H1 (cell line): ENCODE measurements at regions not wholly inside any gene's neighbourhood (a gene's known extent, or its start where the extent isn't known, plus 50 kb on each side); places are given as distances from the start of the nearest gene placed in this dataset.

ENCODE experiments used
- ASH2L ChIP-seq: fragments of 200-600, 300-600 bp; sonication (generic); IDR thresholded peaks from one replicate; pipeline ENCODE4 v1.7.1; 2017; ENCODE audit warnings: low read length
- CBX8 ChIP-seq: fragments of 300-800, 300-1000 bp; sonication (generic); IDR thresholded peaks from 2 replicates; pipeline ENCODE4 v1.7.1; 2016; ENCODE audit warnings: low read depth, low read length, borderline replicate concordance
- EGR1 ChIP-seq: IDR thresholded peaks from 2 replicates; pipeline ENCODE4 v1.6.1; 2011; ENCODE audit warnings: low read depth, low read length, borderline replicate concordance
- FOSL1 ChIP-seq: IDR thresholded peaks from 2 replicates; pipeline ENCODE4 v1.6.1; 2011; ENCODE audit warnings: mild to moderate bottlenecking, low read depth, low read length, moderate library complexity; ENCODE audit not compliant: insufficient read depth
- NANOG ChIP-seq: IDR thresholded peaks from 2 replicates; pipeline ENCODE4 v1.6.1; 2011; ENCODE audit warnings: low read length, low read depth, mild to moderate bottlenecking, inconsistent platforms; ENCODE audit not compliant: insufficient read depth, poor library complexity, severe bottlenecking
- SP2 ChIP-seq: IDR thresholded peaks from 2 replicates; pipeline ENCODE4 v1.6.1; 2012; ENCODE audit warnings: mild to moderate bottlenecking, low read length, inconsistent platforms
- SP4 ChIP-seq: IDR thresholded peaks from 2 replicates; pipeline ENCODE4 v1.6.1; 2012; ENCODE audit warnings: low read length, inconsistent platforms
- TAF1 ChIP-seq: IDR thresholded peaks from 2 replicates; pipeline ENCODE4 v1.6.1; 2011; ENCODE audit warnings: mild to moderate bottlenecking, low read depth, low read length
- TBP ChIP-seq: IDR thresholded peaks from 2 replicates; pipeline ENCODE4 v1.6.1; 2011; ENCODE audit warnings: low read depth, low read length, improper control_type of control experiment
- TF ChIP-seq, protein P1 (sequence below): fragments of 300-600 bp; sonication (generic); IDR thresholded peaks from 2 replicates; pipeline ENCODE4 v1.7.1; 2012; ENCODE audit warnings: low read length, moderate library complexity, mild to moderate bottlenecking, inconsistent platforms; ENCODE audit not compliant: insufficient replicate concordance
- TF ChIP-seq, protein P2 (sequence below): IDR thresholded peaks from 2 replicates; pipeline ENCODE4 v1.6.1; 2012; ENCODE audit warnings: inconsistent platforms

DNA sequence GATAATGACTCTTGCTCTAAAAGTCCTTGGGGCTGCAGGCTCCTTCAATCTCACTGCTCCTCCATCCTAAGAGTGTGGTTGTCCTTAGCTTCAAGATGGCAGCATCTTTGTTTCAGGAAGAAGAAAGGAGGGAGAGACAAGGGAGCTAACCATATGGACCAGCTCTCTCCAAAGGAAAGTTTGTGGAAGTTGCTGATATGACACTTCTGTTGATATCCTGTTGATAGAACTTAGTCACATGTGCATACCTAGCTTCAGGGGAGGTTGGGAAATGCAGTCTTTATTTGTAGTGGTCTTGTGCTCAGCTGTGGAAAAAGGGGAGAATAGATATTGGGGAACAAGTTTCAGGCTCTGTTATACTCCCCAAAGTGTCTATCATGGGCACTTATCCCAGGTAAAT is 186.9 kb downstream of the GIPC2 start (continued):
- TF ChIP-seq, protein P1, sequence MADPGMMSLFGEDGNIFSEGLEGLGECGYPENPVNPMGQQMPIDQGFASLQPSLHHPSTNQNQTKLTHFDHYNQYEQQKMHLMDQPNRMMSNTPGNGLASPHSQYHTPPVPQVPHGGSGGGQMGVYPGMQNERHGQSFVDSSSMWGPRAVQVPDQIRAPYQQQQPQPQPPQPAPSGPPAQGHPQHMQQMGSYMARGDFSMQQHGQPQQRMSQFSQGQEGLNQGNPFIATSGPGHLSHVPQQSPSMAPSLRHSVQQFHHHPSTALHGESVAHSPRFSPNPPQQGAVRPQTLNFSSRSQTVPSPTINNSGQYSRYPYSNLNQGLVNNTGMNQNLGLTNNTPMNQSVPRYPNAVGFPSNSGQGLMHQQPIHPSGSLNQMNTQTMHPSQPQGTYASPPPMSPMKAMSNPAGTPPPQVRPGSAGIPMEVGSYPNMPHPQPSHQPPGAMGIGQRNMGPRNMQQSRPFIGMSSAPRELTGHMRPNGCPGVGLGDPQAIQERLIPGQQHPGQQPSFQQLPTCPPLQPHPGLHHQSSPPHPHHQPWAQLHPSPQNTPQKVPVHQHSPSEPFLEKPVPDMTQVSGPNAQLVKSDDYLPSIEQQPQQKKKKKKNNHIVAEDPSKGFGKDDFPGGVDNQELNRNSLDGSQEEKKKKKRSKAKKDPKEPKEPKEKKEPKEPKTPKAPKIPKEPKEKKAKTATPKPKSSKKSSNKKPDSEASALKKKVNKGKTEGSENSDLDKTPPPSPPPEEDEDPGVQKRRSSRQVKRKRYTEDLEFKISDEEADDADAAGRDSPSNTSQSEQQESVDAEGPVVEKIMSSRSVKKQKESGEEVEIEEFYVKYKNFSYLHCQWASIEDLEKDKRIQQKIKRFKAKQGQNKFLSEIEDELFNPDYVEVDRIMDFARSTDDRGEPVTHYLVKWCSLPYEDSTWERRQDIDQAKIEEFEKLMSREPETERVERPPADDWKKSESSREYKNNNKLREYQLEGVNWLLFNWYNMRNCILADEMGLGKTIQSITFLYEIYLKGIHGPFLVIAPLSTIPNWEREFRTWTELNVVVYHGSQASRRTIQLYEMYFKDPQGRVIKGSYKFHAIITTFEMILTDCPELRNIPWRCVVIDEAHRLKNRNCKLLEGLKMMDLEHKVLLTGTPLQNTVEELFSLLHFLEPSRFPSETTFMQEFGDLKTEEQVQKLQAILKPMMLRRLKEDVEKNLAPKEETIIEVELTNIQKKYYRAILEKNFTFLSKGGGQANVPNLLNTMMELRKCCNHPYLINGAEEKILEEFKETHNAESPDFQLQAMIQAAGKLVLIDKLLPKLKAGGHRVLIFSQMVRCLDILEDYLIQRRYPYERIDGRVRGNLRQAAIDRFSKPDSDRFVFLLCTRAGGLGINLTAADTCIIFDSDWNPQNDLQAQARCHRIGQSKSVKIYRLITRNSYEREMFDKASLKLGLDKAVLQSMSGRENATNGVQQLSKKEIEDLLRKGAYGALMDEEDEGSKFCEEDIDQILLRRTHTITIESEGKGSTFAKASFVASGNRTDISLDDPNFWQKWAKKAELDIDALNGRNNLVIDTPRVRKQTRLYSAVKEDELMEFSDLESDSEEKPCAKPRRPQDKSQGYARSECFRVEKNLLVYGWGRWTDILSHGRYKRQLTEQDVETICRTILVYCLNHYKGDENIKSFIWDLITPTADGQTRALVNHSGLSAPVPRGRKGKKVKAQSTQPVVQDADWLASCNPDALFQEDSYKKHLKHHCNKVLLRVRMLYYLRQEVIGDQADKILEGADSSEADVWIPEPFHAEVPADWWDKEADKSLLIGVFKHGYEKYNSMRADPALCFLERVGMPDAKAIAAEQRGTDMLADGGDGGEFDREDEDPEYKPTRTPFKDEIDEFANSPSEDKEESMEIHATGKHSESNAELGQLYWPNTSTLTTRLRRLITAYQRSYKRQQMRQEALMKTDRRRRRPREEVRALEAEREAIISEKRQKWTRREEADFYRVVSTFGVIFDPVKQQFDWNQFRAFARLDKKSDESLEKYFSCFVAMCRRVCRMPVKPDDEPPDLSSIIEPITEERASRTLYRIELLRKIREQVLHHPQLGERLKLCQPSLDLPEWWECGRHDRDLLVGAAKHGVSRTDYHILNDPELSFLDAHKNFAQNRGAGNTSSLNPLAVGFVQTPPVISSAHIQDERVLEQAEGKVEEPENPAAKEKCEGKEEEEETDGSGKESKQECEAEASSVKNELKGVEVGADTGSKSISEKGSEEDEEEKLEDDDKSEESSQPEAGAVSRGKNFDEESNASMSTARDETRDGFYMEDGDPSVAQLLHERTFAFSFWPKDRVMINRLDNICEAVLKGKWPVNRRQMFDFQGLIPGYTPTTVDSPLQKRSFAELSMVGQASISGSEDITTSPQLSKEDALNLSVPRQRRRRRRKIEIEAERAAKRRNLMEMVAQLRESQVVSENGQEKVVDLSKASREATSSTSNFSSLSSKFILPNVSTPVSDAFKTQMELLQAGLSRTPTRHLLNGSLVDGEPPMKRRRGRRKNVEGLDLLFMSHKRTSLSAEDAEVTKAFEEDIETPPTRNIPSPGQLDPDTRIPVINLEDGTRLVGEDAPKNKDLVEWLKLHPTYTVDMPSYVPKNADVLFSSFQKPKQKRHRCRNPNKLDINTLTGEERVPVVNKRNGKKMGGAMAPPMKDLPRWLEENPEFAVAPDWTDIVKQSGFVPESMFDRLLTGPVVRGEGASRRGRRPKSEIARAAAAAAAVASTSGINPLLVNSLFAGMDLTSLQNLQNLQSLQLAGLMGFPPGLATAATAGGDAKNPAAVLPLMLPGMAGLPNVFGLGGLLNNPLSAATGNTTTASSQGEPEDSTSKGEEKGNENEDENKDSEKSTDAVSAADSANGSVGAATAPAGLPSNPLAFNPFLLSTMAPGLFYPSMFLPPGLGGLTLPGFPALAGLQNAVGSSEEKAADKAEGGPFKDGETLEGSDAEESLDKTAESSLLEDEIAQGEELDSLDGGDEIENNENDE: no peak
- TF ChIP-seq TBP (no peak), EGR1 (no peak), SP4 (no peak), NANOG (no peak), SP2 (no peak), TAF1 (no peak), CBX8 (no peak), FOSL1 (no peak), ASH2L (no peak)
- TF ChIP-seq, protein P2, sequence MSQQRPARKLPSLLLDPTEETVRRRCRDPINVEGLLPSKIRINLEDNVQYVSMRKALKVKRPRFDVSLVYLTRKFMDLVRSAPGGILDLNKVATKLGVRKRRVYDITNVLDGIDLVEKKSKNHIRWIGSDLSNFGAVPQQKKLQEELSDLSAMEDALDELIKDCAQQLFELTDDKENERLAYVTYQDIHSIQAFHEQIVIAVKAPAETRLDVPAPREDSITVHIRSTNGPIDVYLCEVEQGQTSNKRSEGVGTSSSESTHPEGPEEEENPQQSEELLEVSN: no peak
